C4-2B (cell line): ENCODE measurements at regions not wholly inside any gene's neighbourhood (a gene's known extent, or its start where the extent isn't known, plus 50 kb on each side); places are given as distances from the start of the nearest gene placed in this dataset.

ENCODE experiments used
- CTCF ChIP-seq: fragments of 450-650 bp; conservative IDR thresholded peaks from 2 replicates; pipeline ENCODE4 v1.5.1; 2017; ENCODE audit warnings: mild to moderate bottlenecking
- ZFX ChIP-seq: fragments of 450-650 bp; IDR thresholded peaks from 2 replicates; pipeline ENCODE4 v1.6.1; 2017

DNA sequence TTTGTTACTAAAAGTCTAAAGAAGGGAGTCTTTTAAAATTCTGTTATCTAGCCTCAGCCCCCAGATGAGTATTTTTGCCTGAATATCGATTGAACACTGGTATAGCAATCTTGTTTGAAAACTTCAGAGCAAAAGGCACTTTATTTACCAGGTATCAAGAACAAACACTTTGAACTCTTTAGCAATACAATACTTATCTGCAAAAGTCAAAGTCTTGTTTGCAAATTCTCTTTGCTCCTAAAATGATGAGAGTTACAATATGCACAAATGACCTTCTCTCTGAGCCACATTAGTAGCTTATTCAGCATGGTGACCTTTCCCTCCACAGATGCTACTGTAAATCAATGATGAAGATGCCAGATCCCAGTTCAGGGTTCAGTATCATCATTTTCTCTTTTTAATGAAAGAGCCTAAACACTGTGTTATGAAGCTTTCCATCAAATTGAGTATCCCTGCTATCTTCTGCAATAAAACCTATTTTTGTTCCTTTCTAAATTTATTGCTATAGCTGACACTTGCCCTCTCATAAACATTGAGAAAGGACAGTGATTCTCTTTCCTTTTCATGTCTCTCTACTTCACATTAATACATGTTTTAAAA lies 752.7 kb upstream of the MGAT4C start:
- TF ChIP-seq CTCF = no peak
- TF ChIP-seq ZFX = no peak
